Neural cell (in vitro differentiated cells): ENCODE measurements at regions not wholly inside any gene's neighbourhood (a gene's known extent, or its start where the extent isn't known, plus 50 kb on each side); places are given as distances from the start of the nearest gene placed in this dataset.

Source experiments
- CTCF ChIP-seq: fragments of 450-650 bp; IDR thresholded peaks from 2 replicates; pipeline ENCODE4 v1.5.1; 2014; ENCODE audit warnings: antibody characterized with exemption, mild to moderate bottlenecking, moderate library complexity; ENCODE audit not compliant: poor library complexity, severe bottlenecking
- EP300 ChIP-seq: fragments of 450-650 bp; conservative IDR thresholded peaks from 2 replicates; pipeline ENCODE4 v1.6.1; 2014; ENCODE audit warnings: antibody characterized with exemption, mild to moderate bottlenecking, moderate library complexity; ENCODE audit not compliant: poor library complexity, severe bottlenecking
- EZH2 ChIP-seq: fragments of 200-600, 300-800 bp; shearing (Covaris generic), sonication (generic); IDR thresholded peaks from 2 replicates; pipeline ENCODE4 v1.6.1; 2014; ENCODE audit warnings: antibody characterized with exemption, low read length, borderline replicate concordance, mild to moderate bottlenecking; ENCODE audit not compliant: insufficient read depth, poor library complexity, severe bottlenecking
- MXI1 ChIP-seq: fragments of 450-650 bp; conservative IDR thresholded peaks from 2 replicates; pipeline ENCODE4 v1.6.1; 2014; ENCODE audit warnings: antibody characterized with exemption, mild to moderate bottlenecking; ENCODE audit not compliant: poor library complexity, severe bottlenecking
- POLR2AphosphoS5 ChIP-seq: IDR thresholded peaks from 2 replicates; pipeline ENCODE4 v1.6.1; 2012
- RAD21 ChIP-seq: fragments of 450-650 bp; conservative IDR thresholded peaks from 2 replicates; pipeline ENCODE4 v1.6.1; 2014; ENCODE audit warnings: antibody characterized with exemption, mild to moderate bottlenecking, moderate library complexity
- REST ChIP-seq: IDR thresholded peaks from 2 replicates; pipeline ENCODE4 v1.6.1; 2012; ENCODE audit warnings: borderline replicate concordance
- SMC3 ChIP-seq: fragments of 450-650 bp; conservative IDR thresholded peaks from 2 replicates; pipeline ENCODE4 v1.6.1; 2014; ENCODE audit warnings: antibody characterized with exemption, mild to moderate bottlenecking, moderate library complexity; ENCODE audit not compliant: poor library complexity

GRCh38 chr3:152109038-152109437, 159.7 kb upstream of the MBNL1 start:
- no peak for TF ChIP-seq EP300
- TF ChIP-seq CTCF, result no peak
- no peak for TF ChIP-seq REST
- no peak for TF ChIP-seq SMC3
- TF ChIP-seq EZH2, result no peak
- TF ChIP-seq POLR2AphosphoS5, result no peak
- TF ChIP-seq MXI1, result no peak
- no peak for TF ChIP-seq RAD21
